Tibial artery (tissue), 4 donors: ENCODE measurements at regions not wholly inside any gene's neighbourhood (a gene's known extent, or its start where the extent isn't known, plus 50 kb on each side); places are given as distances from the start of the nearest gene placed in this dataset.

ENCODE experiments used
- DNase-seq, 2 donors: peaks; one replicate each; pipeline ENCODE4 v3.0.0-alpha.2; 2019
- H3K27ac ChIP-seq, 2 donors: fragments of 200-600 bp; sonication (generic) in 1 of 2; 1 replicate in 1 of 2; 2 replicates in 1 of 2; pipeline ENCODE4 v1.5.1; 2018 to 2019; ENCODE audit warnings: mild to moderate bottlenecking in 1 of 2
- H3K27me3 ChIP-seq, 2 donors: fragments of 200-600 bp; sonication (generic) in 1 of 2; one replicate each; pipeline versions ENCODE4 v1.5.1 to v1.6.0; 2016 to 2019
- H3K36me3 ChIP-seq, 3 donors: fragments of 200-600 bp; sonication (generic) in 2 of 3; one replicate each; pipeline ENCODE4 v1.5.1; 2016 to 2019; ENCODE audit warnings: mild to moderate bottlenecking in 2 of 3
- H3K4me1 ChIP-seq, 4 donors: fragments of 200-600 bp; sonication (generic) in 2 of 4; 1 replicate in 3 of 4; 2 replicates in 1 of 4; pipeline ENCODE4 v1.5.1; 2016 to 2019
- H3K4me3 ChIP-seq, 2 donors: fragments of 200-600 bp; sonication (generic) in 1 of 2; 1 replicate in 1 of 2; 2 replicates in 1 of 2; pipeline ENCODE4 v1.5.1; 2018 to 2019; ENCODE audit warnings: mild to moderate bottlenecking in 2 of 2
- H3K9me3 ChIP-seq, 3 donors: fragments of 200-600 bp; sonication (generic) in 1 of 3; one replicate each; pipeline ENCODE4 v1.5.1; 2016 to 2019
- CTCF ChIP-seq, 2 experiments: fragments of 200-600 bp in 1 of 2; fragments of 450-650 bp in 1 of 2; IDR thresholded peaks; one replicate each; pipeline ENCODE4 v1.5.1; 2017 to 2019; ENCODE audit warnings: antibody characterized with exemption in 2 of 2, mild to moderate bottlenecking in 1 of 2, moderate library complexity in 1 of 2
- intact Hi-C: fragments of 100-400 bp; cut with DNase I; formaldehyde crosslinking; loops from one replicate; pipeline ENCODE4 v1.15.0; 2023; ENCODE audit warnings: low total_unique reads

GRCh38 chr2:147603876-147604275 lies 241.0 kb upstream of the ACVR2A start:
- no peak for DNase-seq
- H3K9me3 ChIP-seq, result no peaks in the 10 kb centered on the region
- no peaks in the 10 kb centered on the region for H3K27me3 ChIP-seq
- no peaks in the 10 kb centered on the region for H3K4me1 ChIP-seq
- H3K36me3 ChIP-seq, result no peaks in the 10 kb centered on the region
- no peak for TF ChIP-seq CTCF (IDR thresholded peaks at IDR 0.05)
- intact Hi-C loops, result loop anchor here (5.0 kb wide), 1 partner anchor 1322 kb away; no protein-coding TSS in a partner anchor
- no peak overlapping the region for H3K4me3 ChIP-seq
- H3K27ac ChIP-seq, result no peak overlapping the region

GRCh38 chr2:147603447-147603846 lies 241.4 kb upstream of the ACVR2A start:
- H3K9me3 ChIP-seq, result no peaks in the 10 kb centered on the region
- no peak overlapping the region for H3K4me3 ChIP-seq
- no peaks in the 10 kb centered on the region for H3K27me3 ChIP-seq
- intact Hi-C loops, result loop anchor here (5.0 kb wide), 1 partner anchor 1321 kb away; no protein-coding TSS in a partner anchor
- H3K27ac ChIP-seq, result no peak overlapping the region
- H3K36me3 ChIP-seq, result no peaks in the 10 kb centered on the region
- no peaks in the 10 kb centered on the region for H3K4me1 ChIP-seq
- no peak for DNase-seq
- no peak for TF ChIP-seq CTCF (IDR thresholded peaks at IDR 0.05)

- no peak for DNase-seq
- no peaks in the 10 kb centered on the region for H3K27me3 ChIP-seq
- TF ChIP-seq CTCF (IDR thresholded peaks at IDR 0.05), result no peak
- H3K9me3 ChIP-seq, result no peaks in the 10 kb centered on the region
- no peaks in the 10 kb centered on the region for H3K36me3 ChIP-seq
- H3K4me1 ChIP-seq, result no peaks in the 10 kb centered on the region
- H3K4me3 ChIP-seq, result no peak overlapping the region
- intact Hi-C loops, result loop anchor here (5.0 kb wide), 1 partner anchor 1318 kb away; no protein-coding TSS in a partner anchor
- H3K27ac ChIP-seq, result no peak overlapping the region
Observed at GRCh38 chr2:147600646-147601045, 244.2 kb upstream of the ACVR2A start.

- Histone ChIP-seq H3K27ac (no peak overlapping the region), H3K27me3 (no peaks in the 10 kb centered on the region), H3K4me1 (no peaks in the 10 kb centered on the region), H3K9me3 (no peaks in the 10 kb centered on the region), H3K4me3 (no peak overlapping the region), H3K36me3 (no peaks in the 10 kb centered on the region)
- no peak for DNase-seq
- no peak for TF ChIP-seq CTCF (IDR thresholded peaks at IDR 0.05)
- intact Hi-C loops, result loop anchor here (5.0 kb wide), 1 partner anchor 1318 kb away; no protein-coding TSS in a partner anchor
Observed at GRCh38 chr2:147600223-147600622, 244.6 kb upstream of the ACVR2A start.

- H3K36me3 ChIP-seq, result no peaks in the 10 kb centered on the region
Observed at GRCh38 chr2:147595200-147595599, 249.6 kb upstream of the ACVR2A start.

More at GRCh38 chr2:147595200-147595599, 249.6 kb upstream of the ACVR2A start:
- no peak for TF ChIP-seq CTCF (IDR thresholded peaks at IDR 0.05)
- H3K27me3 ChIP-seq, result no peaks in the 10 kb centered on the region
- H3K9me3 ChIP-seq, result peaks cover 0 to 11% (median 0%) of the 10 kb centered on the region in 3 donors
- H3K4me1 ChIP-seq, result no peaks in the 10 kb centered on the region
- H3K4me3 ChIP-seq, result no peak overlapping the region
- intact Hi-C loops, result no loop called here
- DNase-seq, result peak; percentile 34 to 69
- no peak overlapping the region for H3K27ac ChIP-seq
